HEK293 (cell line): ENCODE measurements at regions not wholly inside any gene's neighbourhood (a gene's known extent, or its start where the extent isn't known, plus 50 kb on each side); places are given as distances from the start of the nearest gene placed in this dataset.

Experiments
- TF ChIP-seq, protein P1 (sequence below): fragments of 450-650 bp; formaldehyde crosslinking; IDR thresholded peaks from 2 replicates; pipeline ENCODE4 v1.5.1; 2016; ENCODE audit warnings: missing biosample characterization, missing genetic modification characterization
- TF ChIP-seq, protein P2 (sequence below): fragments of 450-650 bp; formaldehyde crosslinking; IDR thresholded peaks from 2 replicates; pipeline ENCODE4 v1.5.1; 2016; ENCODE audit warnings: missing biosample characterization, missing genetic modification characterization

DNA sequence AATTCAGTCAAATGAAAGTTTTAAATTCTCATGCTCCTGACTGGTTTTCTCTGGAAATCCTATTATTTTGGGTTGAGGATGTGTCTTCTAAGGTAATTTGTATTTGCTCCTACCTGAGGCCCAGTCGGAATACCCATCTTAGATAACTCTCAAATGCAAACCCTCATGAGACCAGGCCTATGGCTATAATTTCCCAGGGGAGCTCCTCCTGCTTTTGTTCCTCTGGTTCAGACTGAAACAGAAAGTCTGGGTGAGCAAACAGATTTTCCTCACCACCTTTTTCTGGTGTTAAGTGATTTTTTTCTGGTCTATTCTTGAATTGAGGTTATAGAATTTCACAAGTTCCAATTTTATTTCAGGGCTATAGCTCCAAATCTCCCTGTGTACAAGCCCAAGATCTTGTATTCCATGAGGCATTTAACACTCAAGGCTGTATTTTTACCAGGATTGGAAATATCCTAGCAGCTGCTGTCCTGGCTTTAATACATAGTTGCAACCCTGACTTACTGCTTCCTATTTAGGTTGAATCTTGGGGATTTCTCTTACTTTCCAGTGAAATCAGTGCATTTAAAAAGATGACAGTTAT, 169.1 kb upstream of the PTCHD4 start:
- TF ChIP-seq, protein P1, sequence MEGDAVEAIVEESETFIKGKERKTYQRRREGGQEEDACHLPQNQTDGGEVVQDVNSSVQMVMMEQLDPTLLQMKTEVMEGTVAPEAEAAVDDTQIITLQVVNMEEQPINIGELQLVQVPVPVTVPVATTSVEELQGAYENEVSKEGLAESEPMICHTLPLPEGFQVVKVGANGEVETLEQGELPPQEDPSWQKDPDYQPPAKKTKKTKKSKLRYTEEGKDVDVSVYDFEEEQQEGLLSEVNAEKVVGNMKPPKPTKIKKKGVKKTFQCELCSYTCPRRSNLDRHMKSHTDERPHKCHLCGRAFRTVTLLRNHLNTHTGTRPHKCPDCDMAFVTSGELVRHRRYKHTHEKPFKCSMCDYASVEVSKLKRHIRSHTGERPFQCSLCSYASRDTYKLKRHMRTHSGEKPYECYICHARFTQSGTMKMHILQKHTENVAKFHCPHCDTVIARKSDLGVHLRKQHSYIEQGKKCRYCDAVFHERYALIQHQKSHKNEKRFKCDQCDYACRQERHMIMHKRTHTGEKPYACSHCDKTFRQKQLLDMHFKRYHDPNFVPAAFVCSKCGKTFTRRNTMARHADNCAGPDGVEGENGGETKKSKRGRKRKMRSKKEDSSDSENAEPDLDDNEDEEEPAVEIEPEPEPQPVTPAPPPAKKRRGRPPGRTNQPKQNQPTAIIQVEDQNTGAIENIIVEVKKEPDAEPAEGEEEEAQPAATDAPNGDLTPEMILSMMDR (tag by site-specific recombination) = no peak
- TF ChIP-seq, protein P2, sequence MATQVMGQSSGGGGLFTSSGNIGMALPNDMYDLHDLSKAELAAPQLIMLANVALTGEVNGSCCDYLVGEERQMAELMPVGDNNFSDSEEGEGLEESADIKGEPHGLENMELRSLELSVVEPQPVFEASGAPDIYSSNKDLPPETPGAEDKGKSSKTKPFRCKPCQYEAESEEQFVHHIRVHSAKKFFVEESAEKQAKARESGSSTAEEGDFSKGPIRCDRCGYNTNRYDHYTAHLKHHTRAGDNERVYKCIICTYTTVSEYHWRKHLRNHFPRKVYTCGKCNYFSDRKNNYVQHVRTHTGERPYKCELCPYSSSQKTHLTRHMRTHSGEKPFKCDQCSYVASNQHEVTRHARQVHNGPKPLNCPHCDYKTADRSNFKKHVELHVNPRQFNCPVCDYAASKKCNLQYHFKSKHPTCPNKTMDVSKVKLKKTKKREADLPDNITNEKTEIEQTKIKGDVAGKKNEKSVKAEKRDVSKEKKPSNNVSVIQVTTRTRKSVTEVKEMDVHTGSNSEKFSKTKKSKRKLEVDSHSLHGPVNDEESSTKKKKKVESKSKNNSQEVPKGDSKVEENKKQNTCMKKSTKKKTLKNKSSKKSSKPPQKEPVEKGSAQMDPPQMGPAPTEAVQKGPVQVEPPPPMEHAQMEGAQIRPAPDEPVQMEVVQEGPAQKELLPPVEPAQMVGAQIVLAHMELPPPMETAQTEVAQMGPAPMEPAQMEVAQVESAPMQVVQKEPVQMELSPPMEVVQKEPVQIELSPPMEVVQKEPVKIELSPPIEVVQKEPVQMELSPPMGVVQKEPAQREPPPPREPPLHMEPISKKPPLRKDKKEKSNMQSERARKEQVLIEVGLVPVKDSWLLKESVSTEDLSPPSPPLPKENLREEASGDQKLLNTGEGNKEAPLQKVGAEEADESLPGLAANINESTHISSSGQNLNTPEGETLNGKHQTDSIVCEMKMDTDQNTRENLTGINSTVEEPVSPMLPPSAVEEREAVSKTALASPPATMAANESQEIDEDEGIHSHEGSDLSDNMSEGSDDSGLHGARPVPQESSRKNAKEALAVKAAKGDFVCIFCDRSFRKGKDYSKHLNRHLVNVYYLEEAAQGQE (tag by site-specific recombination) = no peak
